ENCODE measurements at regions not wholly inside any gene's neighbourhood (a gene's known extent, or its start where the extent isn't known, plus 50 kb on each side); places are given as distances from the start of the nearest gene placed in this dataset.

- Histone ChIP-seq H3K4me2 (ENCODE audit: insufficient read depth, low read length) (no peak overlapping the region), H3K27me3 (ENCODE audit: insufficient read depth, low read length) (no peaks in the 10 kb centered on the region), H4K20me1 (ENCODE audit: insufficient read depth, low read length) (no peaks in the 10 kb centered on the region), H3K27ac (ENCODE audit: low read depth, low read length) (no peak overlapping the region), H3K36me3 (ENCODE audit: insufficient read depth, low read length) (no peaks in the 10 kb centered on the region), H3K4me1 (ENCODE audit: insufficient read depth, low read length) (no peaks in the 10 kb centered on the region), H3K4me3 (ENCODE audit: insufficient read depth, low read length) (no peak overlapping the region), H3K9me3 (ENCODE audit: low read depth, low read length) (no peaks in the 10 kb centered on the region), H3K79me2 (ENCODE audit: insufficient read depth, low read length) (no peaks in the 10 kb centered on the region), H2AFZ (ENCODE audit: low read length) (no peak overlapping the region)
- DNase-seq (ENCODE audit: insufficient read length, low spot score, missing footprints) = no peak
- TF ChIP-seq, protein P1, sequence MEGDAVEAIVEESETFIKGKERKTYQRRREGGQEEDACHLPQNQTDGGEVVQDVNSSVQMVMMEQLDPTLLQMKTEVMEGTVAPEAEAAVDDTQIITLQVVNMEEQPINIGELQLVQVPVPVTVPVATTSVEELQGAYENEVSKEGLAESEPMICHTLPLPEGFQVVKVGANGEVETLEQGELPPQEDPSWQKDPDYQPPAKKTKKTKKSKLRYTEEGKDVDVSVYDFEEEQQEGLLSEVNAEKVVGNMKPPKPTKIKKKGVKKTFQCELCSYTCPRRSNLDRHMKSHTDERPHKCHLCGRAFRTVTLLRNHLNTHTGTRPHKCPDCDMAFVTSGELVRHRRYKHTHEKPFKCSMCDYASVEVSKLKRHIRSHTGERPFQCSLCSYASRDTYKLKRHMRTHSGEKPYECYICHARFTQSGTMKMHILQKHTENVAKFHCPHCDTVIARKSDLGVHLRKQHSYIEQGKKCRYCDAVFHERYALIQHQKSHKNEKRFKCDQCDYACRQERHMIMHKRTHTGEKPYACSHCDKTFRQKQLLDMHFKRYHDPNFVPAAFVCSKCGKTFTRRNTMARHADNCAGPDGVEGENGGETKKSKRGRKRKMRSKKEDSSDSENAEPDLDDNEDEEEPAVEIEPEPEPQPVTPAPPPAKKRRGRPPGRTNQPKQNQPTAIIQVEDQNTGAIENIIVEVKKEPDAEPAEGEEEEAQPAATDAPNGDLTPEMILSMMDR (IDR thresholded peaks at IDR 0.05; ENCODE audit: extremely low read depth, low read depth, low read length) = no peak
These were observed 185.8 kb upstream of the UBE3A start for GRCh38 chr15:25624504-25625177.

DNA sequence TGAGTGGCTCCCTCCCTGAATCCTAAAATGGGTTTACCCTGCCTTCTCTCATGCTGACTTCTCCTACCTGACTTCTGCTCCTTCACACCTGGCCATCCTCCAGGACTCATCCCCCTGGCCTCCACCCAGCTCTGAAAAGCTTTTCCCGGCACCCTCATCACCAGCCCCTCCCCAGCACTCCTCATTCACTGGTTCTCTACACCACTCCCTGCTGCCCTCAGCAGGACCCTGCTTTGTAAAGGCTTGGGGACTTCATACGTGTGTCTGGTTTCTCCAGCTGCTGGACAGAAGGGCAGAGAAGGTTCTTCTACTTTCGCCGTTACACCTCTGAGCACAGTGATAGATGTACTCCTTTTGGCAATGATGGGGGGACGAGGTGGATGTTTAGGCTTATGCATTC lies 184.9 kb upstream of the UBE3A start:
- Histone ChIP-seq H3K4me2 (ENCODE audit: insufficient read depth, low read length) (no peak overlapping the region), H3K79me2 (ENCODE audit: insufficient read depth, low read length) (no peaks in the 10 kb centered on the region), H3K27ac (ENCODE audit: low read depth, low read length) (no peak overlapping the region), H3K9me3 (ENCODE audit: low read depth, low read length) (no peaks in the 10 kb centered on the region), H3K4me1 (ENCODE audit: insufficient read depth, low read length) (no peaks in the 10 kb centered on the region), H4K20me1 (ENCODE audit: insufficient read depth, low read length) (no peaks in the 10 kb centered on the region), H2AFZ (ENCODE audit: low read length) (no peak overlapping the region), H3K4me3 (ENCODE audit: insufficient read depth, low read length) (no peak overlapping the region), H3K36me3 (ENCODE audit: insufficient read depth, low read length) (no peaks in the 10 kb centered on the region), H3K27me3 (ENCODE audit: insufficient read depth, low read length) (no peaks in the 10 kb centered on the region)
- no peak for DNase-seq (ENCODE audit: insufficient read length, low spot score, missing footprints)
- TF ChIP-seq, protein P1 (IDR thresholded peaks at IDR 0.05; ENCODE audit: extremely low read depth, low read depth, low read length) = no peak

DNA sequence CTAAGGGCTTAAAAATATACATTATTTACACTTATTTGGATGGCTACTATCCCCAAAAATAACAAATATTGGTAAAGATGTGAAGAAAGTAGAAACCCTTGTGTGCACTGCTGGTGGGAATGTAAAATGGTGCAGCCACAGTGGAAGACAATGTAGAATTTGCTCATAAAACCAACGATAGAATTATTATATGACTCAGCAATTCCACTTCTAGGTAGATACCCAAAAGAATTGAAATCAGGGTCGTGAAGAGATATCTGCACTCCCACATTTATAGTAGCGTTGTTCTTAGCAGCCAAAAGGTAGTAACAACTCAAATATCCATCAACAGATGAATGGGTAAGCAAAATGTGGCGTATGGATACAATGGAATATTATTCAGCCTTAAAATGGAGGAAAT lies 181.6 kb upstream of the UBE3A start:
- no peaks in the 10 kb centered on the region for H3K79me2 ChIP-seq (ENCODE audit: insufficient read depth, low read length)

DNA sequence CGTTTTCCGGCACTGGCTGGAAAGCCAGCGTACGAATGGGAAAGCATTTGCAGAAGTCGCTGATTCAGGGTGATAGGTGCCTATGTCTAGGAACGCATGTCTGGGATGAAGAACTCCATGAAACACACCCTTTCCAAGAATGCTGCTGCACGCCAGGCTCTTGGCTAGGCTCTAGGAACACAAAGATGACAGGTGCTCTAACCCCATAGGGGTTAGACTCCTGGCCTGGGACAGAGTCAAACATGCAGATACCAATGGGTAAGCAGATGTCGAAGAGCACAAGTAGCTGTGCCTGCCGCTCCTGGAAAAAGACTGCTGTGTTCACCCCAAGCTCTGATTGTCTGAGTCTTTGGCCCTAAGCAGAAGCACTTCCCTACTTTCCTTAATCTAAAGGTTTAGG lies 180.9 kb upstream of the UBE3A start:
- no peak overlapping the region for H3K27ac ChIP-seq (ENCODE audit: low read depth, low read length)
- H3K4me2 ChIP-seq (ENCODE audit: insufficient read depth, low read length) = no peak overlapping the region
- no peaks in the 10 kb centered on the region for H3K9me3 ChIP-seq (ENCODE audit: low read depth, low read length)
- DNase-seq (ENCODE audit: insufficient read length, low spot score, missing footprints) = no peak
- H3K36me3 ChIP-seq (ENCODE audit: insufficient read depth, low read length) = no peaks in the 10 kb centered on the region
- H4K20me1 ChIP-seq (ENCODE audit: insufficient read depth, low read length) = no peaks in the 10 kb centered on the region
- H2AFZ ChIP-seq (ENCODE audit: low read length) = no peak overlapping the region
- no peaks in the 10 kb centered on the region for H3K27me3 ChIP-seq (ENCODE audit: insufficient read depth, low read length)
- H3K79me2 ChIP-seq (ENCODE audit: insufficient read depth, low read length) = no peaks in the 10 kb centered on the region
- no peak overlapping the region for H3K4me3 ChIP-seq (ENCODE audit: insufficient read depth, low read length)
- no peaks in the 10 kb centered on the region for H3K4me1 ChIP-seq (ENCODE audit: insufficient read depth, low read length)
- TF ChIP-seq, protein P1 (IDR thresholded peaks at IDR 0.05; ENCODE audit: extremely low read depth, low read depth, low read length) = no peak

More for the DNA sequence above, 181.6 kb upstream of the UBE3A start:
- H3K4me2 ChIP-seq (ENCODE audit: insufficient read depth, low read length) = no peak overlapping the region
- no peak overlapping the region for H3K4me3 ChIP-seq (ENCODE audit: insufficient read depth, low read length)
- no peak for DNase-seq (ENCODE audit: insufficient read length, low spot score, missing footprints)
- H4K20me1 ChIP-seq (ENCODE audit: insufficient read depth, low read length) = no peaks in the 10 kb centered on the region
- no peaks in the 10 kb centered on the region for H3K9me3 ChIP-seq (ENCODE audit: low read depth, low read length)
- no peak overlapping the region for H2AFZ ChIP-seq (ENCODE audit: low read length)
- H3K36me3 ChIP-seq (ENCODE audit: insufficient read depth, low read length) = no peaks in the 10 kb centered on the region
- H3K27me3 ChIP-seq (ENCODE audit: insufficient read depth, low read length) = no peaks in the 10 kb centered on the region
- TF ChIP-seq, protein P1 (IDR thresholded peaks at IDR 0.05; ENCODE audit: extremely low read depth, low read depth, low read length) = no peak
- no peaks in the 10 kb centered on the region for H3K4me1 ChIP-seq (ENCODE audit: insufficient read depth, low read length)
- no peak overlapping the region for H3K27ac ChIP-seq (ENCODE audit: low read depth, low read length)

Data from osteoblast (primary cell).